ENCODE measurements at regions not wholly inside any gene's neighbourhood (a gene's known extent, or its start where the extent isn't known, plus 50 kb on each side); places are given as distances from the start of the nearest gene placed in this dataset.

DNA sequence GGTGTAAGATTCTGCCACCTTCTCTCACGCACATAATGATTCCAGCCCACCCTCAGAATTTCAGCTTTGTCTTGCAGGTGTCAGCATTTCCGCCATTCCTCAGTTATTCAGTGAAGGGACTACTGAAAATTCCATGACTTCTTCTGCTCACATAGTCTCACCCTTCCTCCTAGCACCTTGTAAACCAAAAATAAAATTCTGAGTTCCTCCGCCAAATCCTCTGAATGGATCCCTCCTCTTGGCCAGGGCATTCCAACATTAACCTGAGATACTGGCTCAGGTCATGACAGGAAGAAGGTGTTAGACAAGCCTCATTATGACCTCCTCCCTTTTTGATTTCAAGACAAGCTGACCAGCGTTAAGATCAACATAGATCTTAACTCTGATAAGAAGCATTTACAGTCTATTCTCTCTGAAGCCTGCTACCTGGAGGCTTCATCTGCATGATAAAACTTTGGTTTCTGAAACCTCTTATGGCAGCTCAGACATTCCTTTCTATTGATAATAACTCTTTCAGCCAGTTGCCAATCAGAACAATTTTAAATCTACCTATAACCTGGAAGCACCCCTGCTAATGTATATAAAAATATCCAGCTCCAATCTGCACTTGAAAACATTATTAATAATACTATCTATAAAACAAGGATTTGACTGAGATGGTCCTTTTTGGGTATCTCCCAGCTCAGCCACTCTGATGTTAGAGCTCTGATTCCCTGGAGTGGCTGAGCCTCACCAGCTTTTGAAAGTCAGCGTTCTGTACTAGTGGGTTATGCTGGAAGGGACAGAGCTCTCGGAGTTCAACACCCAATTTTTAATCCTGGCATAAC is 136.4 kb upstream of the APCDD1 start:
- Histone ChIP-seq H3K4me1 (ENCODE audit: control insufficient read depth, insufficient read depth, low read length) (peaks cover 7% of the 10 kb centered on the region), H3K9me3 (replicated peaks; ENCODE audit: low read length) (no peaks in the 10 kb centered on the region), H3K27me3 (ENCODE audit: control insufficient read depth, insufficient read depth, low read length) (peaks cover 1% of the 10 kb centered on the region), H3K4me3 (ENCODE audit: low read length) (no peak overlapping the region), H3K9ac (ENCODE audit: low read depth, low read length) (no peak overlapping the region), H3K36me3 (ENCODE audit: insufficient read depth, low read length) (no peaks in the 10 kb centered on the region), H3K4me2 (ENCODE audit: low read length) (no peak overlapping the region)

DNA sequence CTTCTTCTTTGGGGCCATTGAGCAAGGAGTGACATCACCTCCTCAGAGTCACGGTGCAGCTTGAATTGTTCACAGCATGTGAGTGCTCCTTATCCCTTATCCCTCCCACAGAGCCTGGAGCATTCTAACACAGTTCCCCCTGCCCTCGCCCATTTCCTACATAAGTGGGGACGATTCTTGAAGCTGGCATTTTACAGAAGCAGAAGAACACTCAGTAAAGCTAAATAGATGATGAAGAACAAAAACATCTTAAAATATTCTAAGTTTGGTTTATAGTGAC is 135.8 kb upstream of the APCDD1 start:
- H3K4me1 ChIP-seq (ENCODE audit: control insufficient read depth, insufficient read depth, low read length), result peaks cover 7% of the 10 kb centered on the region
- no peaks in the 10 kb centered on the region for H3K9me3 ChIP-seq (replicated peaks; ENCODE audit: low read length)
- peaks cover 7% of the 10 kb centered on the region for H3K27me3 ChIP-seq (ENCODE audit: control insufficient read depth, insufficient read depth, low read length)
- no peak overlapping the region for H3K9ac ChIP-seq (ENCODE audit: low read depth, low read length)
- no peak overlapping the region for H3K4me3 ChIP-seq (ENCODE audit: low read length)
- no peaks in the 10 kb centered on the region for H3K36me3 ChIP-seq (ENCODE audit: insufficient read depth, low read length)
- H3K4me2 ChIP-seq (ENCODE audit: low read length), result no peak overlapping the region

DNA sequence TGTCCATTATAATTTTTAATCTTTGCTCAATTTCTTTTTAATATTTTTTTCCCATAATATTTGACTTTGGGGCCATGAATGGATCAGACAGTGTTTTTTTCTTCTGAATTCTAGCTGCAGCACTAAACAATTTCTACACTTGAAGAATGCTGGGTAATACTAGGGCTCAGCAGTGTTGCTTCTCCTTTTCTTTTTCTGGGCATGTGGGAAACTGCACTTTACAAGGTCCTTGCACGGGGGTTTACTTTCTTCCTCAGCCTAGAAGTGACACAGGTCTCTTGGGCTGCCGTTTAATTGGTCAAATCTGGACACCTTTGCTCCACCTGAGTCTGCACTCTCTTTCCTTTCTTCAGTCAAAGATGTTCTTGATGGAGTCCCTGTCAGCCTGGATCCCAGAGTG is 135.4 kb upstream of the APCDD1 start:
- Histone ChIP-seq H3K4me1 (ENCODE audit: control insufficient read depth, insufficient read depth, low read length) (peaks cover 7% of the 10 kb centered on the region), H3K36me3 (ENCODE audit: insufficient read depth, low read length) (no peaks in the 10 kb centered on the region), H3K9ac (ENCODE audit: low read depth, low read length) (no peak overlapping the region), H3K27me3 (ENCODE audit: control insufficient read depth, insufficient read depth, low read length) (peaks cover 8% of the 10 kb centered on the region), H3K4me2 (ENCODE audit: low read length) (no peak overlapping the region), H3K4me3 (ENCODE audit: low read length) (no peak overlapping the region), H3K9me3 (replicated peaks; ENCODE audit: low read length) (no peaks in the 10 kb centered on the region)

DNA sequence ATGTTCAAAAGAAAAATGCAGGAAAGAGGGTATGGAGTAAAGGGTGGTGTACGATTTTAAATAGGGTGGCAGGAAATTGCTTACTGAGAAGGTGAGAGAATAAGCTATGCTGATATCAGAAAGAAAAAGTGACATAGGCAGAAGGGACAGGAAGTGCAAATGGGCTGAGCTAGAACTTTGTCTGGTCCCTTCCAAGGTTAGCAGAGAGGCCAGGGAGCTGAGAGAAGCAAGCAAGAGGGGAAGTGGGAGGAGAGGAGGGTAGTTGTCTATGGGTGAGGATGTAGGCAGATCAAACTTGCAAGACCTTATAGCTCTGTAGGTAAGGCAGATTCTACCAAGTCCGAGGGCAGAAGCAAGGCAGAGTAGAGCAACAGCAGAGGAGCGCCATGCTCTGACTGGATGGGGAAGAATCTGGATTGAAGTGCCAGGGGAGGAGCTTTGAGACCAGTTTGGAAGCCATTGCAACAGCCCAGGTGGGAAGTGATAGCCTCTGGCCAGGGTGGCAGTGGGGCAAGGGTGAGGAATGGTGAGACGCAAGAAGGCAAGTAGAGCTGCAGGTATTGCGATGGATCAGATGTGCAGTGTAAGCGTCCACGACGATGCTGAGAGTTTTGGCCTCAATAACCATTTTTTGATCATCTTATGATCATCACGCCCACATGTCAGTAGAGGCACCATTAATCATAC is 134.4 kb upstream of the APCDD1 start:
- Histone ChIP-seq H3K27me3 (ENCODE audit: control insufficient read depth, insufficient read depth, low read length) (peaks cover 8% of the 10 kb centered on the region), H3K4me1 (ENCODE audit: control insufficient read depth, insufficient read depth, low read length) (peaks cover 7% of the 10 kb centered on the region), H3K9ac (ENCODE audit: low read depth, low read length) (no peak overlapping the region), H3K4me3 (ENCODE audit: low read length) (no peak overlapping the region), H3K4me2 (ENCODE audit: low read length) (no peak overlapping the region), H3K36me3 (ENCODE audit: insufficient read depth, low read length) (no peaks in the 10 kb centered on the region), H3K9me3 (replicated peaks; ENCODE audit: low read length) (no peaks in the 10 kb centered on the region)

DNA sequence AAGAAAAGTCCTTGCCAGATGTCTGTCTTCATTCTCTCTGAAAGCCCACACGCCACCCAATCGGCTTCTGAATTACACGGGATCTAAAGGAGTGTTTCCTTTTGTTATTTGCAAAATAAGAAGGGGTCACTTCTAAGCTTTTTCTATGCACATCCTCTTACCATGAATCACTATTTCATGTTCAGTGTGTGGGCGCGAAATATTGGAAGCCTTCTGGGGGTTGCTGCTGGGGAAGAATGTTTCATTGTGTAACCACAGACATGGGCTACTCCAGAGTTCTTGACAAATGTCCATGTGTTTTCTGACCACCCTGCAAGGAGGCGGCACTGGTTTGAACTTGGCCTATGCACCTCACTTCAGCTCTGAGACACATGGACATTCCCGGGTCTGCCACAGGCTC is 133.6 kb upstream of the APCDD1 start:
- Histone ChIP-seq H3K27me3 (ENCODE audit: control insufficient read depth, insufficient read depth, low read length) (peaks cover 8% of the 10 kb centered on the region), H3K4me1 (ENCODE audit: control insufficient read depth, insufficient read depth, low read length) (peaks cover 7% of the 10 kb centered on the region), H3K9me3 (replicated peaks; ENCODE audit: low read length) (no peaks in the 10 kb centered on the region), H3K36me3 (ENCODE audit: insufficient read depth, low read length) (no peaks in the 10 kb centered on the region), H3K4me2 (ENCODE audit: low read length) (no peak overlapping the region), H3K9ac (ENCODE audit: low read depth, low read length) (no peak overlapping the region), H3K4me3 (ENCODE audit: low read length) (no peak overlapping the region)

DNA sequence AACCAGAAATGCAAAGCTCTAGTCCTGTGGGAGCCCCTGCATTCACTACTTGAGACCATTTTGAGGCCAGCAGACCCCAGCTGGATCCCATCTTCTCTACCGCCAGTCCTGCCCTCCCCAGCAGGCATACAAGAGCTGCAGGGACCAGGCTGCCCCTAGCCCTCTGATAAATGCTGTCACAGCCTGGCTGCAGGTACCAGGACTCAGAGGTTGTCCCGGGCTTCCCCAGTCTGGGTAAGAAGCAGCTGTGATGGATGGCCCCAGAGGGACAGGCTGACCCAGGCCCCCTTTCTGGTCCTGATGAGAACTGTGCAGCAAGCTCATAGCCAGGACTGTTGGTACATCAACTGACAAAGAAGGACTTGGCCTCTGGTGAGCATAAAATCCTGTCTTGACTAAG is 132.9 kb upstream of the APCDD1 start:
- Histone ChIP-seq H3K4me1 (ENCODE audit: control insufficient read depth, insufficient read depth, low read length) (peaks cover 7% of the 10 kb centered on the region), H3K36me3 (ENCODE audit: insufficient read depth, low read length) (no peaks in the 10 kb centered on the region), H3K4me2 (ENCODE audit: low read length) (no peak overlapping the region)

DNA sequence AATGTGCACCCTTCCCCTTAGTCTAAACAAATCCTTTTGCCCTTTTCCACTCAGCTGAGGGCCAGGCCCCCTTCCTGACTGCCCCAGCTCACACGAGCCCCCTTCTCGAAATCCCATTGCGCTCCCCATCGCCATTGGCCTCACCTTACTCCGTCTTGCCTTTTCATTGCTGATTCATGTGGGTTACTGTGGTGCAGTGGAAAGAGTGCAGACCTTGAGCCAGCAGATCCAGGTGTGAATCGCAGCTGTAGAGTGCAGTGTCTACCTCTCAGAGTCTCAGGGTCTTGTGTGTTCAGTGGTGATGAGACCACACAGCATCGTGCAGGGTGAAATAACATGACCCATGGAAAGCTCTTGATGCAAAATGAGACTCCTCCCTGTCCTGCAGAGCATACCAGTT is 132.4 kb upstream of the APCDD1 start:
- H3K4me1 ChIP-seq (ENCODE audit: control insufficient read depth, insufficient read depth, low read length), result peaks cover 7% of the 10 kb centered on the region
- H3K9ac ChIP-seq (ENCODE audit: low read depth, low read length), result no peak overlapping the region
- no peak overlapping the region for H3K4me3 ChIP-seq (ENCODE audit: low read length)
- no peaks in the 10 kb centered on the region for H3K9me3 ChIP-seq (replicated peaks; ENCODE audit: low read length)
- no peak overlapping the region for H3K4me2 ChIP-seq (ENCODE audit: low read length)
- H3K27me3 ChIP-seq (ENCODE audit: control insufficient read depth, insufficient read depth, low read length), result peaks cover 8% of the 10 kb centered on the region
- no peaks in the 10 kb centered on the region for H3K36me3 ChIP-seq (ENCODE audit: insufficient read depth, low read length)

More for the DNA sequence above, 132.9 kb upstream of the APCDD1 start:
- H3K4me3 ChIP-seq (ENCODE audit: low read length), result no peak overlapping the region
- H3K9ac ChIP-seq (ENCODE audit: low read depth, low read length), result no peak overlapping the region
- H3K9me3 ChIP-seq (replicated peaks; ENCODE audit: low read length), result no peaks in the 10 kb centered on the region
- peaks cover 8% of the 10 kb centered on the region for H3K27me3 ChIP-seq (ENCODE audit: control insufficient read depth, insufficient read depth, low read length)

DNA sequence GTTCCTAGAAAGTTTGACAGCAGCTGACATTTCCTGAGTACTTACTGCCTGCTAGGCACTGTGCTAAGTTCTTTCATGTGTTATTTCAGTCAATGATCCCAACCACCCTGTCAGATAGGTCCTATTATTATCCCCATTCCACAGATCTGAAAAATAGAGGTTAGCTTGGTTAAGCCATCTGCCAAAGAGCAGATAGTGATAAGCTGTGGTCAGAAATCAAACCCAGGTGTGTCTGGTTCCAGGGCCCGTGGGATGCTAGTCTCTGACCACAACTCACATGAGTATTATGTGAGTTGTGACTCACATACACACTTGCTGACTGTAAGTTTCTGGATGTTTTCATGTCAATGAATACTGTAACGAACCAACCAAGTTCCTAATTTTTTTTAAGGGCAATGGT is 132.0 kb upstream of the APCDD1 start:
- no peaks in the 10 kb centered on the region for H3K36me3 ChIP-seq (ENCODE audit: insufficient read depth, low read length)
- no peak overlapping the region for H3K9ac ChIP-seq (ENCODE audit: low read depth, low read length)
- H3K27me3 ChIP-seq (ENCODE audit: control insufficient read depth, insufficient read depth, low read length), result peaks cover 8% of the 10 kb centered on the region
- H3K4me1 ChIP-seq (ENCODE audit: control insufficient read depth, insufficient read depth, low read length), result peaks cover 7% of the 10 kb centered on the region
- no peak overlapping the region for H3K4me2 ChIP-seq (ENCODE audit: low read length)
- H3K4me3 ChIP-seq (ENCODE audit: low read length), result no peak overlapping the region
- H3K9me3 ChIP-seq (replicated peaks; ENCODE audit: low read length), result no peaks in the 10 kb centered on the region

DNA sequence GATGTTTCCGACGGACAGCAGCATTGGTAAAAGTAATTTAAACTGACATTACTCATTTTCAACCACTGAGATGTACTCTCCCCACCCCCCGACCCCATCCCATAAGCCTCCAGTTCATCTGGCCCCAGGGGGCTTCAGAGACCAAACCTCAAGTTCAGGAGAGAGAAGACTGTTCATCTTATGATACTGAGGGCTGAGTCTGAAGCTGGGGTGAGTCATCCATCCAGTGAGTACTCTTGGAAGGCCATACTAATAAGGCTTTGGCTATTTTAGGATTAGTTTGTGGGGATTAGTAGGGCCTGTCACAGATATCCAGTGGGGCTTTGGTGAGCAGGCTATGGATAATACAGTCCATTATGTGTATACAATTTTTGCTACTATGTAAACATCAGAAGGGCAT is 125.3 kb upstream of the APCDD1 start:
- H3K9ac ChIP-seq (ENCODE audit: low read depth, low read length), result no peak overlapping the region
- H3K27me3 ChIP-seq (ENCODE audit: control insufficient read depth, insufficient read depth, low read length), result peaks cover 5% of the 10 kb centered on the region
- no peaks in the 10 kb centered on the region for H3K9me3 ChIP-seq (replicated peaks; ENCODE audit: low read length)
- no peak overlapping the region for H3K4me3 ChIP-seq (ENCODE audit: low read length)
- H3K36me3 ChIP-seq (ENCODE audit: insufficient read depth, low read length), result no peaks in the 10 kb centered on the region
- no peak overlapping the region for H3K4me2 ChIP-seq (ENCODE audit: low read length)
- H3K4me1 ChIP-seq (ENCODE audit: control insufficient read depth, insufficient read depth, low read length), result no peaks in the 10 kb centered on the region

DNA sequence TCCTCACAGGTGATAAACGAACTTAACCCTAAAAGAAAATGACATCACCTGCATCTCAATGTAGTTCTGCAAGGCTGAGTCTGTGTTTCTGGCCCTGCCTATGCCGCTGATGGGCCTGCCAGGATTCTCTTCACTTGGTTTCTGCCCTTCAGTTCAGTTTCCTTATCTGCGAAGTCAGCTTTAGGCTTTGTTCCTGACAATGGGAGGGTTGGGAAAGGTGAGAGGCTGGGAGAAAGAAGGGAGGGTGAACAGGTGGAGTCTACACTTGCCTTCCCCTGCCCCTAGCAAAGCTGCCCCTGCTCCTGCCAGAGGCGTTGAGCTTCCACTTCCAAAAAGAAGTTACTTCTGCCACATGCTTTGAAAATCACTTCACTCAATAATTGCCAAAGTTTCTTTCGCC is 124.0 kb upstream of the APCDD1 start:
- Histone ChIP-seq H3K9me3 (replicated peaks; ENCODE audit: low read length) (no peaks in the 10 kb centered on the region), H3K4me1 (ENCODE audit: control insufficient read depth, insufficient read depth, low read length) (no peaks in the 10 kb centered on the region), H3K36me3 (ENCODE audit: insufficient read depth, low read length) (no peaks in the 10 kb centered on the region), H3K9ac (ENCODE audit: low read depth, low read length) (no peak overlapping the region), H3K4me2 (ENCODE audit: low read length) (no peak overlapping the region), H3K4me3 (ENCODE audit: low read length) (no peak overlapping the region), H3K27me3 (ENCODE audit: control insufficient read depth, insufficient read depth, low read length) (peaks cover 10% of the 10 kb centered on the region)

DNA sequence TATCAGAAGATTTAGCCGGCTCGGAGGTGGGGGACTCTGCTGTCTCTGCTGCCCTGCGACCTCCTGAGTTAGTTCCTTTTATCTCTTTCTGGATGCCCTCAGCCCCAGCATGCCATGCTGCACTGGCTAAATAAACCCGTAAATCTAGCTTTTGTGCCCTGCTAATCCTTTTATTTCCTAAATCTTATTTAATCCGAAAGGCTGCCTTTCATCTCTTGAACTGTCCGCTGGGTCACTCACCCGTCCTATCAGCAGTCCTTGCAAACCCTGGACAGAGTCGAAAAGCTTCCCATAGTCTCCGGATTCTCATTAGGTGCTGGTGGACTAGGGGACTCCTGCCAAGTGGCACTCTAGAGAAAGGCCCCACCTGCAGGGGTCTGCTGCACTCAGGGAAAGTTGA is 122.0 kb upstream of the APCDD1 start:
- H3K4me2 ChIP-seq (ENCODE audit: low read length), result no peak overlapping the region
- H3K4me1 ChIP-seq (ENCODE audit: control insufficient read depth, insufficient read depth, low read length), result no peaks in the 10 kb centered on the region
- H3K27me3 ChIP-seq (ENCODE audit: control insufficient read depth, insufficient read depth, low read length), result peaks cover 12% of the 10 kb centered on the region
- H3K4me3 ChIP-seq (ENCODE audit: low read length), result no peak overlapping the region
- no peaks in the 10 kb centered on the region for H3K36me3 ChIP-seq (ENCODE audit: insufficient read depth, low read length)
- H3K9ac ChIP-seq (ENCODE audit: low read depth, low read length), result no peak overlapping the region
- no peaks in the 10 kb centered on the region for H3K9me3 ChIP-seq (replicated peaks; ENCODE audit: low read length)

DNA sequence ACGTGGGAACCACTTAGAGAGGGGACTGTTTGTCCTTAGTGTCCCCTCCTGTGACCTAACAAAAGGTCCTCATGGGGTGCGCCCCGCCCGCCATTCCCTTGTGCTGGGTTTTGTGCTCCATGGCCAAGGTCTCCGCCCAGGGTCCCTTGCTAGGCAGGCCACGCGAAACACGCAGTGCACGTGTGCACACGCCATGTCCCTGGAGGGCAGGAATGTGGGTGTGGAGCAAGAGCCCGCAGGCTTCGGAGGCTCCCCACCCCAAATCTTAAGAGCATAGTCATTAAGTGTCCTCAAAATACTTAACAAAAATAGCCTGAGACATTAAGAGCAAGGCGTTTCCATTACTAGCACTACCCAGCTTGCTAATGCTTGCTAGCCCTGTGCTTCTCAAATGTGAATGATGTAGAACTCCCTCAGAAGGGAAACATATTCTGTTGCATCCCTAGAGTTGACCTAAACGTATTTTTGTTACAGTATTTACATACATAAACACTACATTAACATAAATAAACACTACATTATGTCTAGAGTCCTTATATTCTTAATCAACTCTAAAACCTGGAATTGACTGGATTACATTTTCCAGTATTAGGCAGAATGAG is 117.6 kb upstream of the APCDD1 start:
- Histone ChIP-seq H3K9ac (ENCODE audit: low read depth, low read length) (no peak overlapping the region), H3K36me3 (ENCODE audit: insufficient read depth, low read length) (no peaks in the 10 kb centered on the region)

More for the DNA sequence above, 117.6 kb upstream of the APCDD1 start:
- peaks cover 14% of the 10 kb centered on the region for H3K27me3 ChIP-seq (ENCODE audit: control insufficient read depth, insufficient read depth, low read length)
- H3K9me3 ChIP-seq (replicated peaks; ENCODE audit: low read length), result no peaks in the 10 kb centered on the region
- H3K4me1 ChIP-seq (ENCODE audit: control insufficient read depth, insufficient read depth, low read length), result no peaks in the 10 kb centered on the region
- no peak overlapping the region for H3K4me3 ChIP-seq (ENCODE audit: low read length)
- H3K4me2 ChIP-seq (ENCODE audit: low read length), result no peak overlapping the region
